WERI-Rb-1 (cell line): ENCODE measurements at regions not wholly inside any gene's neighbourhood (a gene's known extent, or its start where the extent isn't known, plus 50 kb on each side); places are given as distances from the start of the nearest gene placed in this dataset.

Source experiments
- DNase-seq: peaks from one replicate; pipeline ENCODE4 v3.0.0-alpha.2; 2020
- H3K27ac ChIP-seq: fragments of 250-450 bp; sonication (Bioruptor Pico); 2 replicates; pipeline ENCODE4 v1.5.1; 2020; ENCODE audit warnings: mild to moderate bottlenecking, moderate library complexity
- H3K27me3 ChIP-seq: fragments of 250-450 bp; sonication (Bioruptor Pico); 2 replicates; pipeline ENCODE4 v1.5.1; 2021; ENCODE audit warnings: mild to moderate bottlenecking, low read depth, moderate library complexity; ENCODE audit not compliant: insufficient read depth, severe bottlenecking
- H3K36me3 ChIP-seq: fragments of 250-450 bp; sonication (Bioruptor Pico); 2 replicates; pipeline ENCODE4 v1.5.1; 2020; ENCODE audit warnings: mild to moderate bottlenecking, moderate library complexity
- H3K4me3 ChIP-seq: 2 replicates; pipeline ENCODE4 v1.5.1; 2011; ENCODE audit warnings: low read depth, mild to moderate bottlenecking, control low read depth, low read length
- H3K9me3 ChIP-seq: fragments of 250-450 bp; sonication (Bioruptor Pico); 2 replicates; pipeline ENCODE4 v1.5.1; 2021; ENCODE audit warnings: mild to moderate bottlenecking, moderate library complexity; ENCODE audit not compliant: severe bottlenecking
- TF ChIP-seq, protein P1 (sequence below): IDR thresholded peaks from 2 replicates; pipeline ENCODE4 v1.5.1; 2011; ENCODE audit warnings: low read depth, mild to moderate bottlenecking, control low read depth, inconsistent platforms, low read length

DNA sequence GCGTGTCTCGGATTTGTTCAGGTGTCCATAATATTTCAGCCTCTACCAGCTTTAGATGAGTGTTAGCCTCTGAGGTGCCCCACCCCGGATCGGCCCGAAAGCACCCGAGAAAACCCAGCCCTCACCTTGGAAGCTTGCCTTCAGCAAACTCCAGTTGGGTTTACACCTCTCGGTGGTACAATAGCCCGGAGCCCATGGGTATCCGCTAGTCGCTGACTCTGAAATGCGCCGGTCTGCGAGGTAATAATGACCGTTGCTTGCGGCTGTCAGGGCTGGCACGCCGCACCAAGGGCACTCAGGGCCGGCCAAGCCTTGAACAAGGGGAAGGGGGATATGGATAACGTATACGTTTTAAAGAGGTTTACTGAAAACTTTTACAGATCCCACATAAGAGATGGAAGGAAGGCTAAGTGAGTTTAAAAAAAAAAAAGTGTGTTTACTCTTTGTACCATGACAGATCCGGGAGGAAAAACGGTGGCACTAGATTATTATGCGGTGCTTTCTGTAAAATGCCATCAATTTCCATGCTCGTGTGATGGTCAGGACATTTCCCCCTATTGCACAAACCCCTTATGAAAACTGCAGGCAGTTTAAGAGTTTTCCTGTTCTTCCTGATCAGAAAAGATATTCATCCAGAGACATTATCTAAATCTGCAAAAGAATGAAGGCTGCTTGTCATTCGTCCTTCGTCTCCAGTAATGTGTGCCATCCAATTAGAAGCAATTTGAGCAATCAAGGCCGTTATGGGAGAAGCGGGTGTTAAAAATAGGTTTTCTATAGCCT lies 124.2 kb downstream of the TMEM161B start:
- DNase-seq = no peak
- Histone ChIP-seq H3K9me3 (no peaks in the 10 kb centered on the region), H3K36me3 (no peaks in the 10 kb centered on the region), H3K27ac (no peak overlapping the region), H3K27me3 (no peaks in the 10 kb centered on the region), H3K4me3 (no peak overlapping the region)
- TF ChIP-seq, protein P1, sequence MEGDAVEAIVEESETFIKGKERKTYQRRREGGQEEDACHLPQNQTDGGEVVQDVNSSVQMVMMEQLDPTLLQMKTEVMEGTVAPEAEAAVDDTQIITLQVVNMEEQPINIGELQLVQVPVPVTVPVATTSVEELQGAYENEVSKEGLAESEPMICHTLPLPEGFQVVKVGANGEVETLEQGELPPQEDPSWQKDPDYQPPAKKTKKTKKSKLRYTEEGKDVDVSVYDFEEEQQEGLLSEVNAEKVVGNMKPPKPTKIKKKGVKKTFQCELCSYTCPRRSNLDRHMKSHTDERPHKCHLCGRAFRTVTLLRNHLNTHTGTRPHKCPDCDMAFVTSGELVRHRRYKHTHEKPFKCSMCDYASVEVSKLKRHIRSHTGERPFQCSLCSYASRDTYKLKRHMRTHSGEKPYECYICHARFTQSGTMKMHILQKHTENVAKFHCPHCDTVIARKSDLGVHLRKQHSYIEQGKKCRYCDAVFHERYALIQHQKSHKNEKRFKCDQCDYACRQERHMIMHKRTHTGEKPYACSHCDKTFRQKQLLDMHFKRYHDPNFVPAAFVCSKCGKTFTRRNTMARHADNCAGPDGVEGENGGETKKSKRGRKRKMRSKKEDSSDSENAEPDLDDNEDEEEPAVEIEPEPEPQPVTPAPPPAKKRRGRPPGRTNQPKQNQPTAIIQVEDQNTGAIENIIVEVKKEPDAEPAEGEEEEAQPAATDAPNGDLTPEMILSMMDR = no peak

DNA sequence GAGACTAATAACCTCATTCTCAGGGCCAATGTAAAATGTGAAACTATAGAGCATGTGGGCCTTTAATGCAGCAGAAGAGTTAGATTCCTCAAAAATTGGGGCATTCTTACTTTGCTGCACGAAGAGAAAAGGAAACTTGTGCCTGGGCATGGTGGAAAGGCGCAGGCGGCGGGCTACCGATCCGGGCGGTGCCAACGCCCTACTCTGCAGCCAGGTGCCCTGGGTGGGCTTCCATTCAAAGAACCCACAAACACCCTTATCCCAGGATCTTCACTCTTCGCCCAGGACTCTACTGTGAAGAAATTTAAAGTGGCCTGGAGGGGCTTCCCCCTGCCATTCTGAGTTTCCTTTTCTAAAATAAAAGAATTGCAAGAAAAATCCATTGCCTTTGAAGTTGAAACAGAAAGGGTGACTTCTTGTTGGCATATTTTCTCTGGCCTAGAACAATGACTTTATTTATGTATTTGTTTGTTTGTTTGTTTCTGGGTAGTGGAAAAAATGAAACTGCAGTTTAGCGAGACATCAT lies 124.9 kb downstream of the TMEM161B start:
- no peaks in the 10 kb centered on the region for H3K27me3 ChIP-seq
- TF ChIP-seq, protein P1 = no peak
- no peak for DNase-seq
- no peaks in the 10 kb centered on the region for H3K9me3 ChIP-seq
- no peak overlapping the region for H3K4me3 ChIP-seq
- H3K36me3 ChIP-seq = no peaks in the 10 kb centered on the region
- no peak overlapping the region for H3K27ac ChIP-seq

DNA sequence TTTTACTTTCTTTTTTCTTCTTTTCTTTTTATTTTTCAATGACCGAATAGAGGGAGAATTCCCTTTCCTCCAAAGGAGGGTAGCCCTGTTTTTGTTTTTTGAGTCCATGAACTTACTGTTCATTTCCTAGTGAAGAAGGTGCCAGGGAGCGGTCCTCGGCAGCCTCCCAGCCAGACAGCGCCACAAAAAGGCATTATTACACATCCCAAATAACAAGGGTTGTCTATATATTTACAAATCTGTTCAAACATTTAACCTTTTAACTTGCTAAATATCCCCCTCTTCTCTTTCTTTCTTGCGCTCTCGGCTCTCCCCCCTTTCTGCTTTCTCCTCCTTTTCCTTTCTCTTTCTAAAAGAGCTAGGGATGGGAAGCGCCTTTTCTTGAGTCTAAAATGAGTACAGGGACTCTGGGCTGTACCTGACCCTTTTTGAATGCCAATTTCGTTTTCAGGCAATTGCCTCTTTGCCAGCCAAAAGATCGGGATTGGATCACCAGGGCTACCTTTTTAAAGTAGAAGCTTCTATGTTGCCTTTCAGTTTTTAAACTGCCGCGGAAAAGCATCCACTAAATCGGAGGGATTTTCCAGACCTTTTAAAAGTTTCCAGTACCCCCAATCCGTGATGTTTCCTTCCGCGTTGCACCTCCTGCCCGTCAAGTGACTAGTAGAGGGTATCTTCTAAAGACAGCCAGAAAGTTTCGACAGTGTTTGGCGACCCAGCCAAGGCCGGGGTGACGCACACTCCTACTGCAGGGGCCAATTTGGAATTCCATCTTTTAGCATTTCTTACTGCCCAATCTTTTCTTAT lies 125.6 kb downstream of the TMEM161B start:
- no peak overlapping the region for H3K27ac ChIP-seq
- TF ChIP-seq, protein P1 = no peak
- no peak for DNase-seq
- no peaks in the 10 kb centered on the region for H3K36me3 ChIP-seq
- no peaks in the 10 kb centered on the region for H3K9me3 ChIP-seq
- H3K4me3 ChIP-seq = no peak overlapping the region
- no peaks in the 10 kb centered on the region for H3K27me3 ChIP-seq

DNA sequence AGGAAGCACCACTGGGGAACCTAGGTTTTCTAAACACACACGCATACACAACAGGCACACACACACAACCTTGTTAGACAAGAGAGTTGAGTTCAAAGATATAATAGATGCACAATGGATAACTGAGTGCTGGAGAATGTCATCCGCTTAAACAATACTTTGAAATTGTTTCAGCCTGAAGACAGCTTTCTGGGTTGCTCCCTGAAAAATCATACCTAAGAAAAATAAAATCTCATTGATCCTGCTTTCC lies 126.1 kb downstream of the TMEM161B start:
- H3K27ac ChIP-seq = no peak overlapping the region
- H3K27me3 ChIP-seq = no peaks in the 10 kb centered on the region
- H3K36me3 ChIP-seq = no peaks in the 10 kb centered on the region
- DNase-seq = no peak
- peak overlapping the region; percentile 86 for H3K4me3 ChIP-seq
- TF ChIP-seq, protein P1 = no peak
- H3K9me3 ChIP-seq = no peaks in the 10 kb centered on the region

DNA sequence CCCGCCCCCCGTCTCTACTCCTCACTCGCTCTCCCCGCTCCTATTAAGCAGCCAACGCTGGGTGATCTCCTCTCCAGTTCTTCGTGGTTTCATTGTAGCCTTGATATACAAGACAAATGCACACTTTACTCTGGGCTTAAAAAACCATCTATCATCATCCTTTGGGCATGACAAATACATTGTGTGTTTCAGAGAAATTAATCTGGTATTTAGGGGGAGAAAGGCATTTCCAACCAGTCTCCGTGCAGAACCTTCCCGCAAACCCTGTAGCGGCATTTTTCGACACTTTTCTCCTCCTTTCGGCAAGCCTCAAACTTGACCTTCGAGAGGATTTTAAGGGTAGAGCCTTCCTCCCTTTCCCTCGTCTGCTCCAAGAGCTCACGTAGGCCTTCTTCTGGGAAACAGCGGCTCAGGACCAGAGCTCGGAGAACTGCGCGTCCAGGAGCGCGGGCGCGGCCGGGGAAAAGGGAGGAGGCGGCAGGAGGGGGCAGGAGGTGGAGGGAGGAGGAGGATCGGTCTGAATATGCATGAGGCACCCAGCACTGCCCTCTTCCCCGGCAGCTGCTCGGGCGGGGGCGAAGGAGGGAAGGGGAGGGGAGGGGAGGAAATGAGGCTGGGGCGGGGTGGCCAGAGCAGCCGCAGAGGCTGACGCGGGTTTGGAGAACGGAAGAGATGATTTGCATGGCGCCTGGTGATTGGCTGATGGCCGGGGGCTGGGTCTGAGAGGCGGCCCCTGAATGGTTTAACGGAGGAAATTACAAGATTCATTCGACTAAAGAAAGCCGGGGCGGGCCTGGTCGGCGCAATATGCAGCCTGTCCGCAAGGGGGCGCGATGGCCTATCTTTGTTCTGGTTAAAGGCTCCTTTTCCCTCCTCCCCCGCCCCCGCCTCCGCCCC lies 127.5 kb downstream of the TMEM161B start:
- DNase-seq = peak; percentile 98
- peak overlapping the region; percentile 54 for H3K27ac ChIP-seq
- no peaks in the 10 kb centered on the region for H3K9me3 ChIP-seq
- TF ChIP-seq, protein P1 = peak; percentile 71
- H3K4me3 ChIP-seq = peak overlapping the region; percentile 86
- H3K36me3 ChIP-seq = no peaks in the 10 kb centered on the region
- no peaks in the 10 kb centered on the region for H3K27me3 ChIP-seq
